SK-N-SH (cell line): ENCODE measurements at regions not wholly inside any gene's neighbourhood (a gene's known extent, or its start where the extent isn't known, plus 50 kb on each side); places are given as distances from the start of the nearest gene placed in this dataset.

Source experiments
- CTCF ChIA-PET: fragments of 300-600, 350-600 bp; formaldehyde crosslinking; extraction: SDS; loops from one replicate; lab custom pipeline; 2021; lab: Yijun Ruan, JAX
- POLR2A ChIA-PET: fragments of 350-600 bp; sonication (Branson Sonifier 250); formaldehyde crosslinking; extraction: SDS; loops from one replicate; lab custom pipeline; 2020; ENCODE audit warnings: antibody characterized with exemption, inconsistent platforms; lab: Yijun Ruan, JAX
- DNase-seq: peaks from one replicate; pipeline ENCODE4 v3.0.0; 2012
- H2AFZ ChIP-seq: fragments of 200-600 bp; sonication (generic); 2 replicates; pipeline ENCODE4 v1.8.1; 2016; ENCODE audit warnings: antibody characterized with exemption, mild to moderate bottlenecking, low read depth
- H3F3A ChIP-seq: fragments of 200-600 bp; sonication (generic); replicated peaks from 2 replicates; pipeline ENCODE3; 2016; ENCODE audit warnings: antibody characterized with exemption, mild to moderate bottlenecking; ENCODE audit not compliant: insufficient read depth
- H3K27ac ChIP-seq, 2 experiments: fragments of 200-500 bp in 1 of 2; fragments of 200-600 bp in 1 of 2; sonication (Bioruptor generic) in 1 of 2; sonication (generic), shearing (Covaris generic) in 1 of 2; 2 replicates each; pipeline versions ENCODE4 v1.5.1 to v1.6.1; 2014 to 2016; ENCODE audit warnings: low read depth in 2 of 2, inconsistent platforms in 1 of 2, low read length in 1 of 2, mild to moderate bottlenecking in 1 of 2, mixed read lengths in 1 of 2
- H3K27me3 ChIP-seq: fragments of 200-600 bp; sonication (generic), shearing (Covaris generic); 2 replicates; pipeline ENCODE4 v1.6.1; 2016; ENCODE audit warnings: mixed run types; ENCODE audit not compliant: insufficient read depth
- H3K36me3 ChIP-seq, 2 experiments: fragments of 200-500 bp in 1 of 2; fragments of 200-600 bp in 1 of 2; sonication (Bioruptor generic) in 1 of 2; sonication (generic) in 1 of 2; replicated peaks in 1 of 2; 2 replicates each; pipeline versions ENCODE3 to v1.5.1; 2014 to 2016; ENCODE audit warnings: low read length in 1 of 2, mild to moderate bottlenecking in 1 of 2; ENCODE audit not compliant: insufficient read depth in 2 of 2, control insufficient read depth in 1 of 2
- H3K4me1 ChIP-seq, 2 experiments: fragments of 200-500 bp in 1 of 2; fragments of 200-600 bp in 1 of 2; sonication (Bioruptor generic) in 1 of 2; sonication (generic), shearing (Covaris generic) in 1 of 2; 2 replicates each; pipeline versions ENCODE4 v1.5.1 to v1.6.1; 2014 to 2016; ENCODE audit warnings: low read depth in 1 of 2, low read length in 1 of 2, mixed run types in 1 of 2; ENCODE audit not compliant: insufficient read depth in 2 of 2, control insufficient read depth in 1 of 2
- H3K4me2 ChIP-seq: fragments of 200-600 bp; sonication (generic), shearing (Covaris generic); 2 replicates; pipeline ENCODE4 v1.6.1; 2017; ENCODE audit warnings: mixed run types
- H3K4me3 ChIP-seq, 2 experiments: fragments of 200-500 bp in 1 of 2; fragments of 200-600 bp in 1 of 2; sonication (Bioruptor generic) in 1 of 2; sonication (generic), shearing (Covaris generic) in 1 of 2; 2 replicates each; pipeline versions ENCODE4 v1.5.1 to v1.8.1; 2014 to 2016; ENCODE audit warnings: low read depth in 2 of 2, inconsistent platforms in 1 of 2, low read length in 1 of 2, mild to moderate bottlenecking in 1 of 2, mixed read lengths in 1 of 2, moderate library complexity in 1 of 2
- H3K79me2 ChIP-seq: fragments of 200-600 bp; sonication (generic); 2 replicates; pipeline ENCODE4 v1.8.1; 2017; ENCODE audit warnings: mild to moderate bottlenecking; ENCODE audit not compliant: insufficient read depth
- H3K9ac ChIP-seq: fragments of 200-600 bp; sonication (generic); 2 replicates; pipeline ENCODE4 v1.6.1; 2017; ENCODE audit warnings: mixed run types
- H3K9me2 ChIP-seq: fragments of 200-600 bp; sonication (generic); 2 replicates; pipeline ENCODE4 v1.6.1; 2017; ENCODE audit warnings: mixed run types
- H3K9me3 ChIP-seq: fragments of 200-600 bp; sonication (generic); 2 replicates; pipeline ENCODE4 v1.6.1; 2017; ENCODE audit warnings: mixed run types, mild to moderate bottlenecking, moderate library complexity
- H4K20me1 ChIP-seq: fragments of 200-600 bp; sonication (generic); 2 replicates; pipeline ENCODE4 v1.6.1; 2017; ENCODE audit warnings: mild to moderate bottlenecking, mixed run types; ENCODE audit not compliant: insufficient read depth
- CHD2 ChIP-seq: fragments of 150-350 bp; IDR thresholded peaks from 2 replicates; pipeline ENCODE4 v1.6.1; 2018; ENCODE audit warnings: low read length; ENCODE audit not compliant: partially characterized antibody
- EZH2phosphoT487 ChIP-seq: fragments of 200-600 bp; sonication (generic); IDR thresholded peaks from 2 replicates; pipeline ENCODE4 v1.6.1; 2017; ENCODE audit warnings: low read depth, mixed run types, mild to moderate bottlenecking, antibody characterized with exemption, moderate library complexity, borderline replicate concordance
- IRF3 ChIP-seq: fragments of 150-350 bp; IDR thresholded peaks from 2 replicates; pipeline ENCODE4 v1.6.1; 2016; ENCODE audit warnings: mild to moderate bottlenecking, low read depth, low read length
- JUND ChIP-seq: IDR thresholded peaks from 2 replicates; pipeline ENCODE4 v1.4.0; 2012
- MEF2A ChIP-seq: IDR thresholded peaks from 2 replicates; pipeline ENCODE4 v1.4.0; 2012; ENCODE audit warnings: low read depth, borderline replicate concordance
- MXI1 ChIP-seq: IDR thresholded peaks from 2 replicates; pipeline ENCODE4 v1.6.1; 2012; ENCODE audit warnings: mild to moderate bottlenecking, low read depth, low read length, improper control_type of control experiment
- SIN3A ChIP-seq: IDR thresholded peaks from 2 replicates; pipeline ENCODE4 v1.6.1; 2012; ENCODE audit warnings: low read depth, mild to moderate bottlenecking, low read length, moderate library complexity, borderline replicate concordance
- SMC3 ChIP-seq: IDR thresholded peaks from 2 replicates; pipeline ENCODE4 v1.6.1; 2012; ENCODE audit warnings: low read depth, low read length, improper control_type of control experiment
- TCF12 ChIP-seq: IDR thresholded peaks from 2 replicates; pipeline ENCODE4 v1.4.0; 2012
- TEAD4 ChIP-seq: IDR thresholded peaks from 2 replicates; pipeline ENCODE4 v1.4.0; 2012; ENCODE audit warnings: mild to moderate bottlenecking, borderline replicate concordance; ENCODE audit not compliant: insufficient read depth
- USF1 ChIP-seq: IDR thresholded peaks from 2 replicates; pipeline ENCODE4 v1.4.0; 2012; ENCODE audit warnings: low read depth, borderline replicate concordance
- YY1 ChIP-seq: IDR thresholded peaks from 2 replicates; pipeline ENCODE4 v1.4.0; 2012; ENCODE audit warnings: low read depth, mild to moderate bottlenecking
- ZBTB33 ChIP-seq: IDR thresholded peaks from 2 replicates; pipeline ENCODE4 v1.4.0; 2012; ENCODE audit warnings: low read depth, borderline replicate concordance
- WGBS: methylation state at CpG from one replicate; pipeline ENCODE4 v1.1.6; 2017; ENCODE audit warnings: low lambda C conversion rate; 5-methylcytosine and 5-hydroxymethylcytosine counted together

- no peak for TF ChIP-seq CHD2
- Histone ChIP-seq H3K27ac (peak overlapping the region in 1 of 2 experiments; percentile 91; a peak in 2 of 4 replicates), H4K20me1 (no peaks in the 10 kb centered on the region), H3K27me3 (no peaks in the 10 kb centered on the region), H3K9me2 (no peaks in the 10 kb centered on the region), H3K9ac (peak overlapping the region; percentile 65; the same call in 1 of the 2 replicates), H3K36me3 (no peaks in the 10 kb centered on the region), H3K4me2 (peak overlapping the region; percentile 43), H3K9me3 (no peaks in the 10 kb centered on the region), H3F3A (peaks cover 16% of the 10 kb centered on the region), H3K4me1 (peaks cover 0 to 22% of the 10 kb centered on the region in 2 experiments; a peak in 2 of 4 replicates), H3K79me2 (no peaks in the 10 kb centered on the region), H2AFZ (no peak overlapping the region; the same call in 1 of the 2 replicates), H3K4me3 (no peak overlapping the region)
- POLR2A ChIA-PET, result no interaction called here
- no peak for DNase-seq
- WGBS, result 91% methylated on average over 8 of the region's 8 CpGs
- CTCF ChIA-PET, result interaction anchor here (1.2 kb wide), 1 partner anchor 9 kb away, joined by 4 read pairs; no protein-coding TSS in a partner anchor
Observed at GRCh38 chr2:173659509-173659908, 304.8 kb downstream of the CDCA7 start.

GRCh38 chr2:173661586-173661985, 303.6 kb downstream of the SP3 start:
- H3K4me2 ChIP-seq, result no peak overlapping the region
- H3K9me3 ChIP-seq, result no peaks in the 10 kb centered on the region
- no peak overlapping the region for H3K27ac ChIP-seq
- H3K4me1 ChIP-seq, result peaks cover 0 to 22% of the 10 kb centered on the region in 2 experiments; a peak in 2 of 4 replicates
- ChIA-PET POLR2A (no interaction called here), CTCF (interaction anchor here (0.8 kb wide), 1 partner anchor 14 kb away, joined by 3 read pairs; no protein-coding TSS in a partner anchor)
- no peak overlapping the region for H3K4me3 ChIP-seq
- H3F3A ChIP-seq, result peaks cover 16% of the 10 kb centered on the region
- no peaks in the 10 kb centered on the region for H4K20me1 ChIP-seq
- no peaks in the 10 kb centered on the region for H3K36me3 ChIP-seq
- no peaks in the 10 kb centered on the region for H3K9me2 ChIP-seq
- no peak for DNase-seq
- no peaks in the 10 kb centered on the region for H3K79me2 ChIP-seq
- no peak overlapping the region for H2AFZ ChIP-seq
- TF ChIP-seq IRF3 (no peak), SIN3A (no peak), USF1 (no peak), JUND (no peak), TCF12 (no peak), MXI1 (no peak), EZH2phosphoT487 (no peak), SMC3 (no peak), MEF2A (no peak), TEAD4 (no peak), YY1 (no peak), ZBTB33 (no peak)
- WGBS, result 89% methylated on average over 2 of the region's 2 CpGs
- H3K9ac ChIP-seq, result no peak overlapping the region
- H3K27me3 ChIP-seq, result no peaks in the 10 kb centered on the region
